ENCODE measurements at regions not wholly inside any gene's neighbourhood (a gene's known extent, or its start where the extent isn't known, plus 50 kb on each side); places are given as distances from the start of the nearest gene placed in this dataset.
"Not testable (repeated sequence)": the region's sequence is repeated elsewhere in the genome, so short reads cannot be mapped to it uniquely, and the experiment has no call there.

DNA sequence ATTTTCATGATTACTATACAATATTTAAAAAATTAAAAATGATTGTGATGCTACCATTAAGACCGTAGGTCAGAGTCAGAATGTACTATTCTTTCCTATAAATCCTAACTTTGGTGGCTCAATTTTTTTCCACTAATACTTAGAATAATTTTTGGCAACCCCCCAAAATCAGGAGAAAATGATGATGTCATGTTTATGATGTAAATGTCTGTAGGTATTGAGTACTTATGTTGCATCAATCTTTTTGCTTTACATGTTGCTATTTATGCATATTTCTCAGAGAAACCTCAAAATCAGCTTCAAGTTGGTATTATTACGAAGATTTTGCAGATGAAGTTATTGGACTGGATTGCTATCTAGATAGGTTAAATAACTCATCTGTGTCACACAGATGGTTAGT, 371.2 kb downstream of the ADGRL2 start:
- no peak for DNase-seq

DNA sequence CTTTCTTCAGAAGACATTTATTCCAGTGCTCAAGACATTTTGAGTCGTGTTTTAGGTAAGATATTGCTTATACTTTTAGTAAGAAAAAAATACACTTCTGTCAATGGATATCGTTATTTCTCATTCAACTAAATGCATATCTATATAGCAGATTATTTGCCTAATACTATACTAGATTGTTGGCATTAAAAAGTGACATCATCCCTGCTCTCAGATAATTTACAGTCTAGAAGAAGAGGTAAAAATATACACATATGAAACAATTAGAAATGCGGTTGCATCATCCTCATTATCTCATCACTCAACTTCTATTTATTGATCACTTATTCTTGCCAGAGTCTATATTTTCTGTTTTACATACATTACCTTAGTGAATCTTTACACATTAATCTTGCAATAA, 367.7 kb downstream of the ADGRL2 start:
- DNase-seq = no peak

DNA sequence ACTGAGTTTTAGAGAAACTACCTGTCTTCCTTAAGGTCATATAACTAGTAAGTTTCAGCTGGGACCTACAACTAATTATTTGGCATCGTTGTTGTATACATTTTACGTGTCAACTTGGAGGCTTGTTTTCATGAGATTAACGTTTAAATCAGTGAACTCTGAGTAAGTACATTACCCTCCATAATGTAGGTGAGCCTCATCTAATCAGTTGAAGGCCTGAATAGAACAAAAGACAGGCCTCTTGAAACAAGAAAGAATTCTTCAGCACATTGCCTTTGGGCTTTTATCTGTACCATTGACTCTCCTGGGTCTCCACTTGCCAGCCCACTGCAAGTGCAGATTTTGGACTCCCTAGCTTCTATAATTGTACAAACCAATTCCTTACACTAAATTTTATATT, 364.6 kb downstream of the ADGRL2 start:
- no peak for DNase-seq

DNA sequence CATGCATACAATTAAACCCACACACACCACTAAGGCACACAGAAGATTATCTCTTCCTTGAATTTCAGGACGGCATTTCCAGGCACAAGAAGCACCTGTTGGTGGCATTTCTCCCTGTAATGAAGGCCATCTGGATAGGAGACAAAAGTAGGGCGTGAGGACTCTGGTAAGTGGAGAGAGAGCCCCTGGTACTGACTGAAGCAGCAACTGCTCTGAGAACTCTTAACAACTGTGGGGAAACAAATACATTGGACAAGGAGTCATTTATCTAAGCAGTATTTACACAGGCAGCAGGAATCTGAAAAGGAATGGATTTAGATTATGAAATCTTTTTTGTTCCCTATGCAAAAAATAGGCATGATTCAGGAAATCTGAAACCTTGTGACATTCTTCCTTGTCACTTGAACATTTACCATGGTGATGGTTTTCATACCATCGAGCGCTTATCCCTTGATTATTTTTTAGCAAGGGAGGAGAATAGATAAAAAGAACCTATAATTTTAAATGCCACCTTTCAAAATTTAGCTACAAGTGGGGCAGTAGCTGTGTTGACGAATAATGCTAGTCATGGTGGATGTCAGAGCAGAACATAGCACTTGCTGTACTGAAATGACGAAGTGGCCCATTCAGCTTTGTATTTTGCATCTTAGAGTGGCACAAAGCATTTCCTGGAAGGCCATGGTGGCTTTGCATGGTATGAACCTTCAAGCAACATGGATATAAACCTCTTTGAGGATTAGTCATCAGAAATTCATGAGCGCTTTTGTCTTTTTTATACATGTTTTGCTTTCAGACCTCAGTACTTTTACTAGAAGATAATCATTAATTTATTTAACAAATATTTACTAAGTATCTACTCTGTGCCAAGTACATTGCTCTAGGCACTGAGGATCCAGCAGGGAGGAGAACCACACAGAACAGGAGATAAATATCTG, 362.0 kb downstream of the ADGRL2 start:
- peak; percentile 93 for DNase-seq

DNA sequence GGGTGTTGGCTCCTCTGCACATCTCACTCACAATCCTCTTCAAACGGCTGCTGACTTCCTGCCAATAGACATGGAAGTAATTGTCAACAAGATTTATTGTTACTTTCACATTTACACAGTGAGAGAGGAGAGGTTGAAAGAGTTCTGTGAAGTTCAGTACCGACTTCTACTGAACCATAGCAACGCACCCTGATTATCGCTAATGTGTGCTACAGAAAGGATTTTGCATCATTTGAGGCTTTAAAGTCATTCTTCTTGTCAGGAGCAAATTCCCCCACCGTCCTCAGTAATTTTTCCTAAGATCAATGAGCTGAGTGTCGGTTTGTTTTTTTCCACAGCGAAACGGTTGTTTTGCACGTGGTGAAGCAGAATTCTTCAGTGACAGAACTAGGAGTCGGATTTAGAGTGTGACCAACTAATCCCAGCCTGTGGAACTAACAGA, 361.0 kb downstream of the ADGRL2 start:
- peak; percentile 75 for DNase-seq

DNA sequence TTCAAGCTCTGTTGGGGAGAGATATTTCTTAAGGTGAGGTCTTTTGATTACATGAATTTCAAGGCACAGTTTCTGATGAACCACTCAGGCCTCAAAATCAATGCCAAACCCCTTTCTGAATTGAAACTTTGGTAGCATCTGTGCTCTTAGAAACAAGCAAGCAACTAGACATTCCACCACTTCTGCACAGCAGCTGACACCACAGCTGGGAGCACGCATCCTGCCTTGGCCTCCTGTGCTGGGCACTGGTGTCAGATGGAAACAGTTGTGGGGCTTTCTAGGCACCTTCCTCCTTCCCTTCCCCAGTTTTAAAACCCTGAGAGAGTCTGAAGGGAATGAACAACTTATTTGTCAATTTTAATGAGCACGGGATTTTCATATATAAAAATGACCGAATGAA, 360.2 kb downstream of the ADGRL2 start:
- DNase-seq = peak; percentile 90

DNA sequence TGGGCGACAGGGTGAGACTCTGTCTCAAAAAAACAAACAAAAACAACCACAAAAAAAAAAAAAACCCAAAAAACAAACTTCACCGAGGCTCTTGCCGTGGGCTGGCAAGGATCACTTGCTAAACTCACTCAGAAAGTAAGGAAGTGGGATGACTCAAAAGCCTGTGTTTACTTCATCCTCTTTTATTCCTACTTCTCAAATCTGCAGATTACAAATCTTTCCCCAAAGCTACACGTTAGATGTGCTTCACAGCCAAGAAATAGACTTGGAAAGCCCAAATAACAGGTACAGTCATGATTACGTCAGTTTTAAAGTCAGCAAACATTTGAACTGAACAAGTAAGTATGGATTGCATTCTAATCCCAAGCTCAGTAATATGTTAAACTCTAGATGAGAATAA, 359.3 kb downstream of the ADGRL2 start:
- DNase-seq = peak; percentile 37

DNA sequence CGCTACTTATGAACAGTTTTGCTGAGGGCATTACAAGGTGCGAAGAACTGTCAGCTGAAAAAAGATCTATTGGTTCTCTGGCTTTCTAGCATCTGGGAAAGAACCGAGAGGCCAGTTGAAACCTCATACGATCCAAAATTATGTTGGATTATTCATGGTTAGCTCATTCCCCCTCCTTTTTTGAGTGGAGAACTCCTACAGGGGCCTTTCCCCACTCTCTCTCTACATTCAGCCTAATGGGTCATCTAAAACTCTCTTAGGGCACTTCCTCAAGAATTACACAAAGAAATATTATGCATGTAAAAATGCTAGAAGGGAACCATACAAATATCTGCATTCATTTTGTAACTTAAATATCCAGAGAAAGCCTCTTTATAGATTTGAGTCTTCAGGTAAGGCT, 358.2 kb downstream of the ADGRL2 start:
- DNase-seq = no peak

DNA sequence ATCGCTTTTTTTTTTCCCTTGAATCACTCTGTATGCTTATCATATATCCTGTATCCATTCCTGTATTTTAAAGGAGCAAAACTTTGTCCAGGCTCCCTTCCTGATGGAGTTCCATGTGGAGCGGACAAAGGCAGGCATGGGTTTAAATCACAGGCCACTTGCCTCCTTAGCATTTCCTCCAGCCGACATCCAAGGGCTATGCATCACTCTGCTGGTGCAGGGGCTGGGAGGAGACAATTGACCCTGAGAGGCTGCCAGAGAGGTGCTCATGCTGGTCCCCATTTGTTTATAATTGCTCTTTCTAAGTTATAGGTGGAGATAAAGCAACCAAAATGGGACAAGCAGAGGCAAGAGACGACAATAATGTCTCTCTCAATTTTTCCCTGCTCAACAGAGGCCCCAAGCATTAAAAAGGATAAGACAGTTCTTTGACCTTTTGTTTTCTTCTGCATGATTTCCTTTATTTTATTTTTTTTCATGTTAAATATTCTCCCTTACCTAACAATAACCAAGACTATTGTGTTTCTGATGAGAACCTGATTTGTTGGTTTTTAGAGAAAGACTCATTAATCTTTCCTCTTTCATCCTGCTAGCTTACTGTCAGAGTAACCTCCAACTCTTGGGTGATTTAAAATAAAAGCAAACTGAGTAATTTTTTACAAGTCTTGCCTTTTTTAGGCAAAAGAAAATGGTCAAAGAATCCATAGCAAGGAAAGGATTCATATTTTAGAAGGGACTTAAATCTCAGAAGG, 353.7 kb downstream of the ADGRL2 start:
- DNase-seq = no peak

DNA sequence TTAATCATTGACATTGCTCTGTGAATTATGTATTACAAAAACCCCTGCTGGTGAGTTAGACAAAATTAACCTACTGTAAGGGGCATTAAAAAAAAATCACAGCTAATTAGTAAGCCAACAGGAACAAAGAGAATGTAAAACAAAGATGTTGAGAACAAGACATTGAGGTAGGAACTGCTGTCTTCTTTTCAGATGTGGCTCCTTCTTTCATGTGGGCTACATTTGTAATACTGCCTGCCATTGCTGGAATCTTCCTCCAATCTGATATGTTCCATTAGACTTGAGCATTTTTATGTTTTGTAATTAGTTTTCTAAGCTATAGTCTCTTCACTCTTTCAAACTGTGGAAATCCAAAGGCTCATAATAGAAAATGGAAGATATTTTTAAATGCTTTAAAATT, 353.0 kb downstream of the ADGRL2 start:
- no peak for DNase-seq

DNA sequence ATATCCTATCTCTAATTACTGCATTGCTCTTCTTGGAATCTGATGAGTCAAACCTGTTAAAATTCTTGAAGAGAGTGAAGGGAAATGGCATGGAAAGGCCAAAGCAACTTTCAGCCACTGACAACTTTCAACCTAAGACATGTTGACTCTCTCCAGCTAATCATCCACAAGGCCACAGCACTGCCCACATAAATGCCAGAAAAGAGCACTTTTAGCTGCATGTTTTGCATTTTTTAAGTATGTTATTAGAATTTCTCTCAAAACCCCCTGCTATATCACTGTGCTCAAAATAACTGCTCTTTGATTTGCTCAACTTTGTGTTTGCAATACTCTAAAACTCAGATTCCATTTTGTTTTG, 352.5 kb downstream of the ADGRL2 start:
- peak; percentile 30 for DNase-seq

DNA sequence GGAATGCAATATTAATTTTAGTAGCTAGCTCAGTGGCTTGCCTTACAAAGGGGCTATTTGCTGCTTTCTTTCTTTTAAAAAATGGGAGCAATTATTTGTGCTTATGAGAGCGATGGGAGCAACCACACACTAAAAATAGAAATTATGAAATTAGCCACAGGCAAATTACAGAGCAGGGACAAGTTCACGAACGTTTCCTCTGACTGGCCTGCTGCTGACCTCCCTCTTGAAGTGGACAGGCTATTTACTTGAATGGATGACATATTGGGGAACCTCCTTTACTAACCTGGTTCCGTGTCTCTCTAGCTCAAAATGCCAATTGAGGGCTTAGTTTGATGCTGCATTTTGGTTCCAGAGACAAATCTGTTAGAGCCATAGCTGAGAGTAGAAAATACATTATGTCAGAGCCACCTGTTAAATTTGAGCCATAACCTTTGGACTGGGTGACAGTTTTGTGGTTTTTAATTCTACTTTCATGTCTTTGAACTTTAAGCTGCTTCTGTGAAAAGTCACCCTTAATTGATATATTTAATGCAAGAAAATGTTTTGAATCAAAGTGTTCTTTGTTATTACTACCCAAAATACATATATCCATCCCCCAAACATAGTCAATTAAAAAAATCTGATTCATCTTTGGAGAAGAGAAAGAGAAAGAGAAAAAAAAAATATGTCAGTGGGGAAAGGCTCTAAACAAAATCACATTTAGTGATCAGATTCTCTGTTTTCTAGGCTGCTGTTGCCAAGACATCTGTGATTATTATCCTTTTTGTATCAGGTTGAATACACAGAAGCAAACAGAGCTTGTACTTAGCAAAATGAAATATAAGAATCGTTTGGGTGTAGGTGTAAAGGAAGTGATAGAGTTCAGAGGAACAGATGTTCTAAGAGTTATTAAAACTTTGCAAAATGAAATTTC, 351.9 kb downstream of the ADGRL2 start:
- peak; percentile 44 for DNase-seq

DNA sequence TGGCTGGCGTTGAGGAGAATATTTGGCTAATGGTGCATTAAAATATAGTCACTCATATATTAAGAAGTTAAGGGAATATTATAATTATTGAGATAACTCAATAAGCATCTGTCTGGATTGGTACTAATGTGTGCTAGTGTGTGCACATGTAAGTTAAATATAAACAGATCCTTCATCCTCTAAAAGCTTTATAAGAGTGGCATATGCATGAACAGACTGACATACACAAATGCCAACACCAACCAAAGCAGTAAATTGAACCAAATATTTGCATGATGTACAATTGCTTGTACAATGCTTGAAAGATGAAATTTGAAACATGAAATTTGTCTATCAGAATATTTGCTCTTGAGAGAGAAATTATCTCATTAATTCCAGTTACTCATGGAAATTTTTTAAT, 344.9 kb downstream of the ADGRL2 start:
- DNase-seq = no peak

DNA sequence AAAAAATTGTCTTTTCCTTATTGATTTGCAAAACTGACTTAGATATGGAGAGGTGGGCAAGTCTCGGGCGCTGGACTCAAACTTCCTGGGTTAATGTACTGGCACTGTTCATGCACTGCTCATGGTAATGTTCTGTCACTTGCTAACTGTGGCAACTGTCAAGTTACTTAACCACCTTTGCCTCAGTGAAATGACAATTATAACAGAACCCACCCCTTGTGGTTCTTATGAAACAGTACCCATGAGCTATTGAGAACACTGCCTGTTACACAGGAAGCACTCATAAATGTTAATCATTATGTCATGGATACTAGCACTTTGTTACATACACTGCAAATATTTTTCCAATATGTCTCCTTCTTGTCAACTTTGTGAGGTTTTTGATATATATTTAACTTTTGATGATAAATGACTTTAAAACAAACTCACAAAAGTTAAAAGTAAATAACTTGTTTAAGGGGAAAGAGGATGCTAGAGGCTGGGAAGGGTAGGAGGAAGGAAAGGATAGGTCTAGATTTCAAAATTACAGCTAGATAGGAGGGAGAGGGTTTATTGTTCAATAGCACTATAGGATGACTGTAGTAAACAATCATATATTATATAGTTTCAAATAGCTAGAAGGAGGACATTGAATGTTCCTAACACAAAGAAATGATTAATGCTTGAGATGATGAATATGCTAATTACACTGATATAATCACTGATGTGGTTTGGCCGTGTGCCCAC, 342.5 kb downstream of the ADGRL2 start:
- no peak for DNase-seq

DNA sequence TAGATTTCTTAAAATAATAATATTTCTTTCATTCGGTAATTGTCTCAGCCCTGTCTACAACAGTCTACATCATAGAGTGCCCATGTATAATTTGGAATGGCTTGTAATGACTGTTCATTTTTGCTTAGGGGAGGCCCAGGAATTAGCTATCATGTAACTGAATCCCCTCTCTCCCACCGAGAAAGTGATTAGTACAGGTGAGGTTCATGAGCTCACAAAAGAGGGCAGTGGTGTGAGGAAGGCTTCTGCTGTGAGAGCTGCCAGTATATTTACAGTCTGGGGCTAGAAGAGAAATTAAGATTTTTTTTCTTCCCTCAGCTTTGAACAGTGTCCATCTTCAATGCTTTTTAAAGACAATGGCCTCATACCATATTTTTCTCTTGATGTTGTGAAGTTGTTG, 340.7 kb downstream of the ADGRL2 start:
- DNase-seq = no peak

DNA sequence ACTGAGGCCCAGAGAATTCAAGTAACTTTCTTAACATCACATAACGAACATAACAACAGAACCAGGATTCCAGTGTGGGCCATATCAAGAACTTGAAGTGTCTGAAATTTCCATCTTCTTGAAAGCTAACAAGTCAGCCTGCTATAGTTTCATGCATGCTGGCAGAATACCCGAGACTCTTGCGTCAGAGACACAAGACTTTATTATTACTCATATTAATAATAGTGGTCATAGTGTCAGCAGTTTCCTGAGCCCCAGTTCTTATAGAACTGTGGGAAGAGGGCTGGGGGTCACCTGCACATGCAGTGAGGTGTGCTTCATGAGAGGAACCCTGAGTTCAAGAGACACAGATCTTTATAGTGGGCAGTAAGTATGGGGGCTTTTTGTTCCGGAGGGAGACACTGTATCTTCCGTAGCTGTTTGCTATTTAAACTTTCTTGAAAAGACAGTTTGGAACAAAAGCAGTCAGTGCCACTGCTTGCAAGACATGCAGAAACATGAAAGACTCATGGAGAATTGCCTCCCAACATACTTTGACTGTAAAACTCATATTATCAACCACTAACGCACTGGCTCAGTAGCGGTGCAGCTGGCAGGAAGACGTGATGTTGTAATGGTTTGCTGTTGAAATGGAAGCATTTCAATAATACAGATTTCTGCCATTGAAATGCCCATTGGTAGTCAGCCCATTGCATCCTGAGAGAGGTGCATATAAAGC, 339.2 kb downstream of the ADGRL2 start:
- no peak for DNase-seq

DNA sequence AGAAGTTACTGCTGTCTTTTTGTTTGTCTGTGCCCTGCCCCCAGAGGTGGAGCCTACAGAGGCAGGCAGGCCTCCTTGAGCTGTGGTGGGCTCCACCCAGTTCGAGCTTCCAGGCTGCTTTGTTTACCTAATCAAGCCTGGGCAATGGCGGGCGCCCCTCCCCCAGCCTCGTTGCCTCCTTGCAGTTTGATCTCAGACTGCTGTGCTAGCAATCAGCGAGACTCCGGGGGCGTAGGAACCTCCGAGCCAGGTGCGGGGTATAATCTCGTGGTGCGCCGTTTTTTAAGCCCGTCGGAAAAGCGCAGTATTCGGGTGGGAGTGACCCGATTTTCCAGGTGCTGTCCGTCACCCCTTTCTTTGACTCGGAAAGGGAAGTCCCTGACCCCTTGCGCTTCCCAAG, 335.6 kb downstream of the ADGRL2 start:
- not testable (repeated sequence) for DNase-seq

DNA sequence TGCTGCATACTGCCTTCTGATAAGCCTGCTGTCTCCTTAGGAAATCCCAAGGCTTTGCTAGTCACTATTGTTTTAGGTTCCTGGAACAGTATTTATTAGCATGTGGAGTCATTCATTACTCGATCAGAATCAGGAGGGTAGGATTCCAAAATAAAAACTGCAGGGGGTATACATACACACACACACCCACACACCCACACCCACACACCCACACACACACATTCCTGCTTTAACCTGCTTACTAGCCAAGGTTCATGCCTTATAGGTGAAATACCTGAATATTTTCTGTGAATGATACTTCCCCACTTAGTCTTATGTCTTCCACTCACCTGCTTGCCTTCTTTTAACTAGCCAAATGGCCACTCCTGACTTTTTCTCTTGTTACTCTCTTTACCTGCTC, 325.1 kb downstream of the ADGRL2 start:
- DNase-seq = no peak

DNA sequence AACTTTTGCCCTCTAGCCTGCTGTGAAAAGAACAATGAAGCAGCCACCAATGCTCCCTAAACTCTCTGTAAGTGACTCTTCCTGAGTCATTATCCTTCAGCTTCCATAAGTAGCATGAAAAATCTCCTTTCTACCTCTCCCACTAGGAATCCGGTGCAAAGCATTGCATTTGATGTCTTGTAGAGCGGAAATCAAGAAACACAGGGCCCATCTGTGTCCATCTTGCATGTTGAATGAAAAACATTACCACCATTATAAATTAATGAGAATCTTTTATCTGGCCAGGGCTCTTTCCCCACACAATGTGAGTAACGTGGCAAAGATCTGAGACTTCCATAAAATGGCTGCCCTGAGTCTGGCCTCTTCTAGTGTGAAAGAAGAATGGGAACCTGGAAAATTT, 324.4 kb downstream of the ADGRL2 start:
- DNase-seq = no peak

DNA sequence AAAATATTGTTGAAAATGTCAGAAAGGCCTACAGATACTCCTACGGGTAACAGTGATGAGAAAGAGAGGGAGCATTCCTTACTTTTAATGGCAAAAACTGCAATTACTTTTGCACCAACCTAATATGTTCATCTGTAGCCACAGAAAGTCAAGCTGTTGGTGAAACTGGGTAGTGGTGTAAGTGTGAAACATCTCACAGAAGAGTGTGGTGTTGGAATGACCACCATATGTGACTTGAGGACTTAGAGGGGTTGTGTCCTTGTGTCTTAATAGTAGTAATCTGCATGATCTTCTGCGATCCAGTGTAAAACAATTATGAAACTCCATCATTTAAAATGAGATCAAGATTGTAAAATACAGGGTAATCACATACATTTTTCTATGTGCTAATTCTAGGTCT, 320.7 kb downstream of the ADGRL2 start:
- no peak for DNase-seq

DNA sequence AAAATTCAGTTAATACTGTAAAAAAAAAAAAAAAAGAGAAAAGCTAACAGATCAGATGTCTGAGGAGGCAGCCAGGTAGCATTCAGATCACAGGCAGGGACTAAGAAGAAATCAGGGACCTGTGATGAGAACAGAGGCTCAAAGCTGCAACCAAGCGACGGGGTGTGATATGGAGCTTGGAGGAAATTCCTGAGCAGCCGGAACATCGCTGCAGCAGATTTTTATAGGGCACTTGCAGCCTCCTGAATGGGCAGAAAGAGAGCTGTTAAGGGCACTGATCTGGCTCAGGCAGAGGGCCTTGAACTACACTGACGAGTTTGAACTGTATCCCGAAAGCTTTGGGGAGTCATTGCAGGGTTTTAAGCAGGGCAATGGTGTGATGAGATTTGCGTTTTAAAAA, 315.4 kb downstream of the ADGRL2 start:
- DNase-seq = no peak
